HCT116 (cell line): ENCODE measurements at regions not wholly inside any gene's neighbourhood (a gene's known extent, or its start where the extent isn't known, plus 50 kb on each side); places are given as distances from the start of the nearest gene placed in this dataset.
"Not testable (repeated sequence)": the region's sequence is repeated elsewhere in the genome, so short reads cannot be mapped to it uniquely, and the experiment has no call there.

Experiments used
- ATAC-seq: fragments of 200-7000 bp; cut with Tn5 transposase; 2 replicates; pipeline ENCODE4 v1.9.1; 2020; ENCODE audit warnings: mild to moderate bottlenecking, moderate library complexity
- BruUV-seq: library from RNA; stranded (reverse); fragments of 400-500 nt; replicated peaks from 2 replicates; lab custom pipeline; 2021; lab: Mats Ljungman, UMichigan
- CTCF ChIA-PET: fragments of 300-600 bp; sonication (Branson Sonifier 250); formaldehyde crosslinking; loops from one replicate; lab custom pipeline; 2021; ENCODE audit warnings: antibody characterized with exemption; lab: Charles Lee
- POLR2A ChIA-PET: fragments of 300-600, 350-600 bp; sonication (Branson Sonifier 250); formaldehyde crosslinking; loops from one replicate; lab custom pipeline; 2021; ENCODE audit warnings: antibody characterized with exemption; lab: Charles Lee
- RAD21 ChIA-PET, 2 experiments: fragments of 300-600 bp; sonication (Branson Sonifier 250); formaldehyde crosslinking; loops; one replicate each; lab custom pipeline; 2023; ENCODE audit warnings: low total read pairs in 2 of 2; ENCODE audit not compliant: uncharacterized antibody in 2 of 2, unreplicated experiment in 2 of 2, low non-redundant PET in 1 of 2; lab: Charles Lee
- DNase-seq: peaks from one replicate; pipeline ENCODE4 v3.0.0-alpha.2; 2010; ENCODE audit warnings: low read depth, low spot score
- H2AFZ ChIP-seq: fragments of 200-600 bp; shearing (Covaris generic), sonication (generic); 2 replicates; pipeline ENCODE4 v1.6.1; 2017; ENCODE audit warnings: low read depth, mixed run types, mixed read lengths, antibody characterized with exemption, low read length; ENCODE audit not compliant: poor library complexity, severe bottlenecking
- H3K27ac ChIP-seq: 2 replicates; pipeline ENCODE4 v1.5.1; 2012; ENCODE audit warnings: low read depth, low read length
- H3K27me3 ChIP-seq: fragments of 200-600 bp; sonication (generic); 2 replicates; pipeline ENCODE4 v1.6.1; 2016; ENCODE audit warnings: mixed run types, low read length, mixed read lengths; ENCODE audit not compliant: insufficient read depth
- H3K36me3 ChIP-seq, 2 experiments: fragments of 200-500 bp in 1 of 2; fragments of 200-600 bp in 1 of 2; sonication (Bioruptor generic) in 1 of 2; sonication (generic) in 1 of 2; 2 replicates each; pipeline versions ENCODE4 v1.5.1 to v1.6.1; 2014 to 2016; ENCODE audit warnings: low read length in 2 of 2, inconsistent platforms in 1 of 2, mixed read lengths in 1 of 2, mixed run types in 1 of 2; ENCODE audit not compliant: insufficient read depth in 2 of 2, control insufficient read depth in 1 of 2
- H3K4me1 ChIP-seq, 2 experiments: fragments of 200-600 bp in 1 of 2; sonication (generic) in 1 of 2; 2 replicates each; pipeline versions ENCODE4 v1.5.1 to v1.6.1; 2012 to 2017; ENCODE audit warnings: low read length in 2 of 2, inconsistent platforms in 1 of 2, mild to moderate bottlenecking in 1 of 2, mixed read lengths in 1 of 2, mixed run types in 1 of 2, moderate library complexity in 1 of 2; ENCODE audit not compliant: insufficient read depth in 2 of 2, control insufficient read depth in 1 of 2
- H3K4me2 ChIP-seq: fragments of 200-600 bp; sonication (generic); 2 replicates; pipeline ENCODE4 v1.6.1; 2017; ENCODE audit warnings: mixed run types, low read length, mixed read lengths
- H3K4me3 ChIP-seq, 2 experiments: fragments of 200-600 bp in 1 of 2; sonication (generic) in 1 of 2; replicated peaks in 1 of 2; 2 replicates each; pipeline ENCODE4 v1.5.1; 2011 to 2016; ENCODE audit warnings: low read length in 2 of 2, control low read depth in 1 of 2, low read depth in 1 of 2, mild to moderate bottlenecking in 1 of 2, mixed read lengths in 1 of 2, mixed run types in 1 of 2
- H3K79me2 ChIP-seq: fragments of 200-600 bp; sonication (generic); 2 replicates; pipeline ENCODE4 v1.6.1; 2017; ENCODE audit warnings: mild to moderate bottlenecking, mixed run types, low read length, moderate library complexity, mixed read lengths; ENCODE audit not compliant: insufficient read depth
- H3K9ac ChIP-seq: fragments of 200-600 bp; sonication (generic); 2 replicates; pipeline ENCODE4 v1.6.1; 2016; ENCODE audit warnings: low read length, mixed read lengths
- H3K9me2 ChIP-seq: fragments of 200-600 bp; sonication (generic), shearing (Covaris generic); 2 replicates; pipeline ENCODE4 v1.6.1; 2017; ENCODE audit warnings: mixed run types, mild to moderate bottlenecking, moderate library complexity; ENCODE audit not compliant: insufficient read depth
- H3K9me3 ChIP-seq, 2 experiments: fragments of 200-500 bp in 1 of 2; fragments of 200-600 bp in 1 of 2; sonication (Bioruptor generic) in 1 of 2; sonication (generic) in 1 of 2; 2 replicates each; pipeline ENCODE4 v1.6.1; 2014 to 2017; ENCODE audit warnings: low read length in 2 of 2, mixed read lengths in 2 of 2, inconsistent platforms in 1 of 2, low read depth in 1 of 2, mild to moderate bottlenecking in 1 of 2, mixed run types in 1 of 2, moderate library complexity in 1 of 2; ENCODE audit not compliant: control insufficient read depth in 1 of 2, insufficient read depth in 1 of 2
- H4K20me1 ChIP-seq: fragments of 200-600 bp; sonication (generic), shearing (Covaris generic); 2 replicates; pipeline ENCODE4 v1.6.1; 2017; ENCODE audit warnings: mixed run types, mild to moderate bottlenecking, moderate library complexity; ENCODE audit not compliant: insufficient read depth
- CBX3 ChIP-seq: IDR thresholded peaks from 2 replicates; pipeline ENCODE4 v1.6.1; 2012; ENCODE audit warnings: low read depth
- EGR1 ChIP-seq: IDR thresholded peaks from 2 replicates; pipeline ENCODE4 v1.6.1; 2012; ENCODE audit warnings: low read depth
- ELF1 ChIP-seq: IDR thresholded peaks from 2 replicates; pipeline ENCODE4 v1.6.1; 2012; ENCODE audit warnings: low read depth, borderline replicate concordance
- EZH2phosphoT487 ChIP-seq: fragments of 200-600 bp; IDR thresholded peaks from 2 replicates; pipeline ENCODE4 v1.6.1; 2018; ENCODE audit warnings: antibody characterized with exemption, borderline replicate concordance
- JUND ChIP-seq: IDR thresholded peaks from 2 replicates; pipeline ENCODE4 v1.6.1; 2012
- POLR2A ChIP-seq: IDR thresholded peaks from 2 replicates; pipeline ENCODE4 v1.7.0; 2011; ENCODE audit warnings: borderline replicate concordance; ENCODE audit not compliant: insufficient read depth, insufficient read length; ENCODE audit errors: extremely low read depth
- SIN3A ChIP-seq: IDR thresholded peaks from 2 replicates; pipeline ENCODE4 v1.6.1; 2012; ENCODE audit warnings: low read depth
- SRF ChIP-seq: IDR thresholded peaks from 2 replicates; pipeline ENCODE4 v1.6.1; 2012; ENCODE audit warnings: low read depth
- YY1 ChIP-seq: IDR thresholded peaks from 2 replicates; pipeline ENCODE4 v1.6.1; 2011; ENCODE audit warnings: low read length, low read depth, moderate library complexity, mild to moderate bottlenecking; ENCODE audit not compliant: insufficient replicate concordance; ENCODE audit errors: extremely low read depth
- ZNF274 ChIP-seq: fragments of 200-500 bp; sonication (Bioruptor generic); IDR thresholded peaks from 2 replicates; pipeline ENCODE4 v1.6.1; 2014; ENCODE audit warnings: mild to moderate bottlenecking, low read depth, low read length, inconsistent platforms
- intact Hi-C: fragments of 100-400 bp; cut with micrococcal nuclease; formaldehyde crosslinking; loops from 2 replicates; pipeline ENCODE4 v1.10.0; 2022
- TF ChIP-seq, protein P1 (sequence below): IDR thresholded peaks from 2 replicates; pipeline ENCODE4 v1.6.1; 2012
- TF ChIP-seq, protein P2 (sequence below): IDR thresholded peaks from 2 replicates; pipeline ENCODE4 v1.6.1; 2012

DNA sequence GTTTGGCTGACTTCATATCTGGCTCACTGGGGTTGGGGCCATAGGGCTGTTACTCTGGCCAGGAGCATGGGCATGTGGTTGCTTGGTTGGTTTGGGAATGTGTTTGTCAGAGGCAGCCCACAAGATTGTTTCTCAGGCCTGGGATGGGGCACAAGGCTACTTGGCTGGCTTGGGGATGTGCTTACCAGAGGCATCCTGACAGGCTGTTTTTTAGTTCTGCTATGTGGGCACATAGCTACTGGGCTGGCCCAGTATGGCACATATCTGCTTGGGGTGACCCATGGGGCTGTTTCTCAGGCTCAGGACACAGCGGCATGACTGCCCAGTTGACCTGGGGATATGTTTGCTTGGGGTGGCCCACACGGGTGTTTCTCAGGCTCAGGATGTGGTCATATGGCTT, 94.6 kb upstream of the PGR start:
- POLR2A ChIA-PET: no interaction called here

DNA sequence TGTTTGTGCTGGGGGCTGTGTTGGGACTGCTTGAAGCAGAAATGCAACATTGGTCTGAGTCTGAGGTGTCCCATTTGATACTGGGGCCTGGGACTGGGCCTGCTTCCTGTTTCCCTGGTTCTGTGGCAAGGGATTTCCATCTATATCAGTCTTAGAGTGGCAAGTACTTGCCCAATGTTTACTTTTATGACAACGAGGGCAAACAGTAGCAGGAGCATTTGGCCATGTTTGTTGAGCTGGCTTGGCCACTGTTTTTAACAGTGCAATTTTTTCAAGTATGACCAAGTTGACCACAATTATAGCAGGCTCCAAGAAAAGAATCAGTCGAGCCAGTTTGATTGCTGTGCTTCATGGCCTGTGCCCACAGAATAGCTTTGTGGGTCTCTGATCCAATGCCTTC, 88.5 kb upstream of the PGR start:
- H3K9ac ChIP-seq, H3K79me2 ChIP-seq, POLR2A ChIA-PET, intact Hi-C loops, H3K9me2 ChIP-seq, H3K27ac ChIP-seq, BruUV-seq, H3K27me3 ChIP-seq, RAD21 ChIA-PET, H2AFZ ChIP-seq, CTCF ChIA-PET, H3K4me1 ChIP-seq, DNase-seq, ATAC-seq, H3K9me3 ChIP-seq, H4K20me1 ChIP-seq, H3K36me3 ChIP-seq, H3K4me2 ChIP-seq, H3K4me3 ChIP-seq: not testable (repeated sequence)

More for the DNA sequence above, 94.6 kb upstream of the PGR start:
- no TSS peak for BruUV-seq
- H4K20me1 ChIP-seq: no peaks in the 10 kb centered on the region
- H3K27me3 ChIP-seq: no peaks in the 10 kb centered on the region
- ChIA-PET RAD21 (no interaction called here), CTCF (no interaction called here)
- no peaks in the 10 kb centered on the region for H3K36me3 ChIP-seq
- H3K9me3 ChIP-seq: no peaks in the 10 kb centered on the region
- no peak for ATAC-seq
- H3K79me2 ChIP-seq: no peaks in the 10 kb centered on the region
- no peak overlapping the region for H3K9ac ChIP-seq
- H3K9me2 ChIP-seq: no peaks in the 10 kb centered on the region
- no peak for TF ChIP-seq ZNF274
- no peak for TF ChIP-seq SRF
- no peak for TF ChIP-seq CBX3
- TF ChIP-seq, protein P1, sequence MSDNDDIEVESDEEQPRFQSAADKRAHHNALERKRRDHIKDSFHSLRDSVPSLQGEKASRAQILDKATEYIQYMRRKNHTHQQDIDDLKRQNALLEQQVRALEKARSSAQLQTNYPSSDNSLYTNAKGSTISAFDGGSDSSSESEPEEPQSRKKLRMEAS: no peak
- no peak for TF ChIP-seq POLR2A
- no peak for TF ChIP-seq YY1
- TF ChIP-seq, protein P2, sequence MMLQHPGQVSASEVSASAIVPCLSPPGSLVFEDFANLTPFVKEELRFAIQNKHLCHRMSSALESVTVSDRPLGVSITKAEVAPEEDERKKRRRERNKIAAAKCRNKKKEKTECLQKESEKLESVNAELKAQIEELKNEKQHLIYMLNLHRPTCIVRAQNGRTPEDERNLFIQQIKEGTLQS: no peak
- no peak for TF ChIP-seq EZH2phosphoT487
- no peak for TF ChIP-seq ELF1
- TF ChIP-seq EGR1: no peak
- no peak for TF ChIP-seq JUND
- no peak for TF ChIP-seq SIN3A
- TF ChIP-seq, all 23 proteins: peak for 0
- DNase-seq: no peak
- Histone ChIP-seq H3K4me3 (no peak overlapping the region), H3K4me2 (no peak overlapping the region), H3K4me1 (no peaks in the 10 kb centered on the region), H2AFZ (no peak overlapping the region), H3K27ac (no peak overlapping the region)
- intact Hi-C loops: no loop called here

DNA sequence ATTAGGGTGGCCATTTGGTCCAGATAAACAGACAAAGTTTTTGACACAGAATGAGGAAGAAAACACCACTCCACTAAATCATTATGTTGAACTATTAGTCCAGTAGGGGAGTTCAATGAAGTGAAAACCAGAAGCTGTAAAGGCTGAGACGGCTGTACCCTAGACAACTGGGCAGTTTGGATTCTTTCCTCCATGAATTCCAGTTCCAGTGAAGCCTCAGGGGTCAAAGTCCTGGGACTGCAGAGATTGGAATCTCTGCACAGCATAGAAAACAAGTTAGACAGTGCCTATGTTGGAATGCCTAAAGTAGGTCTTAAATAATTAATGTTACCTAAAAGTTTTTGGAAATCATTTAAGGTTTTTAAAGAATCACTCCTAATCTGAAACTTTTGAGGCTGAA, 86.5 kb upstream of the PGR start:
- H3K9me3 ChIP-seq, H3K9ac ChIP-seq, H3K27ac ChIP-seq, ATAC-seq, H2AFZ ChIP-seq, H4K20me1 ChIP-seq, CTCF ChIA-PET, H3K27me3 ChIP-seq, DNase-seq, RAD21 ChIA-PET, H3K9me2 ChIP-seq, H3K4me2 ChIP-seq, H3K4me1 ChIP-seq, BruUV-seq, POLR2A ChIA-PET, H3K36me3 ChIP-seq, intact Hi-C loops, H3K79me2 ChIP-seq, H3K4me3 ChIP-seq: not testable (repeated sequence)
